COR-L47 (cell line): ENCODE measurements at regions not wholly inside any gene's neighbourhood (a gene's known extent, or its start where the extent isn't known, plus 50 kb on each side); places are given as distances from the start of the nearest gene placed in this dataset.

Experiments used
- DNase-seq: peaks from one replicate; lab custom pipeline; 2025; lab: John Stamatoyannopoulos, UW

DNA sequence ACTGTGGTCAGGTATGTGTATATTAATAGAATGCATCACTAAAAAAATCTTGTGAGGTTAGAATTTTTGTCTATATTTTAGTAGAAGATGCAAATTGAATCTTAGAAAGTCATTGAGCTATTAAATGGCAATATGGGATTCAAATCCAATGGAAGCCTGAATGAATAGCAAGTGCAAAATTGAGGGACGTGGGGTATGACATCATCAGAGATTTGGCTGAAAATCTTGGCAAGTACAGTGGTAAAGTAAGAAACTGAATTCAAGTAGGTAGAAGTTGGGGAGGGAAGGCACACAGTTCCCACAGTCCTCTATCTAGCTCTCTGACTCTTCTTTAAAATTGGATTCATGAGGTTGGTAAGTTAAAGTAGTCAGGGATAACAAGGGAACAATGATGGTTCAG is 97.4 kb upstream of the SSTR1 start:
- DNase-seq: no peak

DNA sequence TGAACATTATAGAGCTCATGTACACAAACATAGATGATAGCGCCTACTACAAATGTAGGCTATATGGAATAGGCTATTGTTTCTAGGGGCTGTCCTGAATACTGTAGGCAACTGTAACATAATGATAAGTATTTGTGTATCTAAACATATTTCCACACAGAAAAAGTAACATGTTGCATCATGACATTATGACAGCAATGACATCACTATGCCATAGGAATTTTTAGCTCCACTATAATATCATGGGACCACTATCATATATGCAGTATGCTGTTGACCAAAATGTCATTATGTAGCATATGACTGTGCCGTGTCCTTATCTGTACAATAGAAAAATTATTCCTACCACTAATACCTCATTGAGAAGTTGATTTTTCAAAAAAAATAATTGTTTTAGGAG is 96.7 kb upstream of the SSTR1 start:
- DNase-seq: no peak

GRCh38 chr14:38113546-38113945 is 94.2 kb upstream of the SSTR1 start:
- no peak for DNase-seq

- no peak for DNase-seq
Observed at GRCh38 chr14:38116895-38117294, 90.8 kb upstream of the SSTR1 start.

DNA sequence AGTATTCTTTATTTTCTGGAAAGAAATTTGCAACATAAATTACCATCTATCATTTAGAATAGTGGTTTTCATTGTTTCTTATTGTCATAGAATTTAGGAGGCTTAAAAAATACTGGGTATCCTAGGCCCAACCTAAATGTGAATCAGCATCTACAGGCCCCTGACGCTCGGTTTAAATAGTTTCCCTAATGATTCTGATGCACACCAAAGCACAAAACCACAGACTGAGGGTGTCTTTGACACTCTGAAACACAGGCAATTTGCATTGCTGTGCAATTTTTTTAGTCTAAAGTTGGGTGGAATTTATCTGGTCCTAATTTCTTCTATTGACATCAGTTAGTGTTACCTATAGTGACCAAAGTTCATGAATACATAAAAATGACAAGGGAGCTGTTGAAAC is 87.6 kb upstream of the SSTR1 start:
- DNase-seq: no peak

- DNase-seq: no peak
Observed at GRCh38 chr14:38121320-38122020, 86.2 kb upstream of the SSTR1 start.

- DNase-seq: no peak
Observed at GRCh38 chr14:38122241-38122640, 85.5 kb upstream of the SSTR1 start.

- DNase-seq: no peak
Observed at GRCh38 chr14:38124506-38124905, 83.2 kb upstream of the SSTR1 start.

DNA sequence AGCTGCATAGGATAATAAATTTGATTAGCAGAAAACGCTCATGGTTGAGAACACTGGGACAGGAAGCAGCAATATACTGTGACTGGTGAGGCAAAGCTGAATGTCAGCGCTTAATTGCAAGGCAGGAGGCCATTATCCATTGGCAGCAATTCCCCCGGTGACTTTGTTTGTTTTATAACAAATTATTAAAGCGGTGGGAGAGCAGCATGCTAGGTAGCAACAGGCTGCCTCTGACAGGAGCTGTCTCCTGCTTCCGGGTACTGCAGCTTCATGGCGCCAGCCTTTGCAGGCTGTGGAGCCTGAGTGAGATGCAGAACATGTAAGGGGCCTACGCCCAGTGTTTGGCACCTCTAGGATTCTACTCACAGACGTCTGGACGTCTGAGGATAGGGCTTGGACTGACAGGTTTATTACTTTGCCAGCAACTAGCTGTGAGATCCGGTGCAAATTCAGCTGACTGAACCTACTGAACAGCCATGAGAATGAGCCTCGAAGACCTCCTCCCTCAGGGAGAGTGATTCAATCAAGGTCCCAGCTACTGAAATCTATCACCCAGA is 82.1 kb upstream of the SSTR1 start:
- peak; percentile 94 for DNase-seq

- peak; percentile 46 for DNase-seq
Observed at GRCh38 chr14:38127356-38127755, 80.3 kb upstream of the SSTR1 start.

- no peak for DNase-seq
Observed at GRCh38 chr14:38127784-38128183, 79.9 kb upstream of the SSTR1 start.

- no peak for DNase-seq
Observed at GRCh38 chr14:38128640-38129039, 79.1 kb upstream of the SSTR1 start.

GRCh38 chr14:38129192-38129591 is 78.5 kb upstream of the SSTR1 start:
- DNase-seq: no peak

DNA sequence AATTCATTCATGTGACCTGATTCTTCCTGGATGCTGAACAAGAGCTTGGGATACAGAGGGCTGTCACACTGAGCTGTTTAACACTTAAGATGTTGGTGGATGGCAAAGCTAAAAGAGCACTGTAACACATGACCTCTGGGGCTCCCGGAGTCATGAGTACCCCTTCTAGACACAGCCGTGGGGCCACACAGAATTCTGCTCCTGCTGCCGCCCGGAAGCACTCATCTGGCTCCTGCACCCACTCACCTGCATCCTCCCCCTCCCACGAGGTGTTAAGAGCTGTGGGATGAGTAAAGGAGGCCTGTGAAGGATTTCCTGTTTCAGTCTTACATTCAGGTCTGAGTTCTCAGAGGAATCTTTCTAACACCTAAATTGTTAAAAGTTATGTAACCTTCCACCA is 78.0 kb upstream of the SSTR1 start:
- DNase-seq: no peak

GRCh38 chr14:38134416-38135030 is 73.2 kb upstream of the SSTR1 start:
- no peak for DNase-seq

GRCh38 chr14:38135106-38135867 is 72.4 kb upstream of the SSTR1 start:
- no peak for DNase-seq

- no peak for DNase-seq
Observed at GRCh38 chr14:38137005-38137404, 70.7 kb upstream of the SSTR1 start.

DNA sequence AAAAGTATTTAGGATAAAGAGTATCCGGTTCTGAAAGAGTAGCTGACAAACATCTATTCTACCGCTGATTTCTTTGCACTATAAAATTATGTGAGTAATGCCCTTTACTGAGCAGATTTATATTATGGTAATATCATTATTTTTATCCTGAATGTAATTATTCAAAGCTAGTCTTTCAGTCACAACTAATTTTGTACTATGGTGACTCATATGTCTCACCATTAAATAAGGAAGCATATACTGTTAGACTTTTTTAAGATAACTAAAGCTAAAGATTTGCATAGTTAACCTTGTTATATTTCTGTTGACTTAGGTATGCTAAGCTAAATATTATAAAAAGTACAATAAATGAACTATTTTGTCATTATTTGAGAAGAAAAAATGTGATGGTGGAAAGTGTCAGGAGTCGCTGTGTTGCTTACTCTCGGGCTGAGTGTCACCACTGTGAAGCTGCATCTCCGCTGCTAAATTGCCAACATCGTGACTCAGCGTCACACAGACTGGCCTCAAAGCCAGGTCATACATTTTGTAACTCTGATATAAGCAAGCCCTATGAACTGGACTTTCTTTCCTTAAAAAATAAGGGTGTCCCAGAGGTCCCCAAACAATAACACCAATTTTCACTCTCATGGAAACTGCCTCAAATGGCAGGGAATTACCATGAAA is 69.1 kb upstream of the SSTR1 start:
- DNase-seq: no peak

DNA sequence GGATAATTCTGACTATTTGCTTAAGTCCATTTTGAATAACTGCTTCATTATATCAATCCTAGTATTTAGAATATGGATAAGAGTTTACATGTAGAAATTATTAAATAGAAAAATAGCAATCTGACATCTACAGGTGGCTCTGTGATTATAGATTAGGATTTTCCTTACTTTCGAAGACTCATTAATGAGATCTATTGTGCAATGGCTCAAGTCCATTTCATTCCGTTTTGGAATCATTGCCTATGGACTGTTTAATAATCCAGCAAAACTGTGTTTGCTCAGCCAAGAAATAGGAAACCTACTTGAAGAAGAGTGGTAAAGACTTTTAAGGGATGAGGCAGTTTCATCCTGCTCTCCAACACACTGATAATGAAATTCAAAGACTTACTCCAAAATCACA is 67.8 kb upstream of the SSTR1 start:
- DNase-seq: no peak

DNA sequence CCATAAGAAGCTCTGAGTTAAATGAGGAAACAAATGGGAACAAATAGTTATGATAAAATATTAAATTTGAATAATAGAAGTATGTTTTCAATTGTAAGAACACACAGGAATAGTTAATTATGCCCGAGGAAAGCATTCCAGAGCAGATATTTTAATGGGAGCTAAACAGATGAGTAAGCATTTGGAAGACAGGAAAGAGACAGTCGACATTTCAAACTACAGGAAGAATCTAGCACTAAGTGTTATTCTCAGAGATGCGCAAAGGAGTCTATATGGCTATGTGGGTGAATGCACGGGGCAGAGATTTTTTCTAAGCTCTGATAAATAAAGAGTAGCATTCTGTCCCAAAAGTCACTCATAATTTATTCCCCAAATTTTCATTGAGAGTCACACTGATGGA is 64.5 kb upstream of the SSTR1 start:
- no peak for DNase-seq

DNA sequence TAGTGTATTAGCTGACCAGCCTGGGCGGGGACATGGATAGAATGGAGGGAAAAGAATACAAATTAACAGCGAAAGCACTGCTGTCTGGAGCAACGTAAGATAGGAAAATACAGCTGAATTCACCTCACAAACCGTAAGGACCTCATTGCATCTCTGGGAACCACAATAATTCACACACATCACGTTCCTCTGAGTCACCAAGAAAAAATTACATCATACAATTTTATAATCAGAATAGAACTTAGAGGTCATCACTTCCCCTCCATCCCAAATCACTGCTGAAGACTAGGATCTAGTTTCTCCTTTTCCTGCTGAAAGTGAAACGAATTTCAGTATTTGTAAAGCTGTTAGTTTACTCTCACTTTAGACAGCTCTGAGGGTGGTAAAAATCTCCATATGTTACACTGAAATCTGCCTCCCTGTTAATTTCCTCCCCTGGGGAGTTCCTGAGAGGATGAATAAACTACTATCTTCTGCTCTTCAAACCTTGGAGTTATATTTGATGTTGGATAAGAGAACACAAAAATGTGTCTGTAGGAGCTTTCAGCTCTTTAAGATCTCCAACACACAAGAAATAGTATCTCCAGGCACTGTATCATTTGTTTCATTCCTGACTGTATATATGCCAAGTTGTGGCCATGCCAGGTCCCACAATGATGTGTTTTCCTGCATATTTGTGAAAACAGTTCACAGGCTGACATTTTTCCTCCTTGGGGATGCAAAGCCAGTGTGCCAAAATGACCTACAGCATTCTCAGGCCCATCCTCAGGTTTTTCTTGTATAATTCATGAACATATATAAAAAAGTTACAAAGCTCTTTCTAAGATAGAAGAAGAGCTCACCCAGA is 63.8 kb upstream of the SSTR1 start:
- DNase-seq: no peak

DNA sequence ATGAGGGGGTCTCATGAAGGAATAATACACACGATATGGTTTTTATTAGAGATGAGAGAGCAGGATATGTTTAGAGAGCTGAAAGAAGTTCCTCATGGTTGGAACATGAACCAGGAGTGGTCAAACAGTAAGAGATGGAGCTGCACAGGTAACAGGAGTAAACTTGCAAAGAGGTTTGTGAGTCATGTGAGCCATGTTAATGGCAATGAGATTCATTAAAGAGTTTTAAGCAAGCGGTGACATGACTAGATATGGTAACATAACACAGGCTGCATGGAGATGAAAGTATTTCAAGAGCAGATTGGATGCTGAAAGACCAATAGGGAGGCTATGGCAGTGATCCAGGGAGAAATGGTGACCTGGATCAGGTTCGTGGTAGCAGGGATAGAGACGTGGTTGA is 62.6 kb upstream of the SSTR1 start:
- no peak for DNase-seq
